GM19324 (cell line): ENCODE measurements at regions not wholly inside any gene's neighbourhood (a gene's known extent, or its start where the extent isn't known, plus 50 kb on each side); places are given as distances from the start of the nearest gene placed in this dataset.
"Not testable (repeated sequence)": the region's sequence is repeated elsewhere in the genome, so short reads cannot be mapped to it uniquely, and the experiment has no call there.

Experiments
- ATAC-seq: cut with Tn5 transposase; IDR thresholded peaks from one replicate; pipeline ENCODE4 v1.9.1; 2021; ENCODE audit warnings: mild to moderate bottlenecking, moderate library complexity; ENCODE audit not compliant: unreplicated experiment, low FRiP score

- ATAC-seq = no peak
Measured at GRCh38 chr4:189600718-189601435, 339.8 kb upstream of the FRG1 start.

GRCh38 chr4:189602827-189603226, 337.8 kb upstream of the FRG1 start:
- not testable (repeated sequence) for ATAC-seq

GRCh38 chr4:189610571-189610970, 330.1 kb upstream of the FRG1 start:
- ATAC-seq = not testable (repeated sequence)

- ATAC-seq = no peak
Measured at GRCh38 chr4:189613207-189613606, 327.5 kb upstream of the FRG1 start.

- no peak for ATAC-seq
Measured at GRCh38 chr4:189615217-189615663, 325.4 kb upstream of the FRG1 start.

GRCh38 chr4:189617741-189618140, 322.9 kb upstream of the FRG1 start:
- not testable (repeated sequence) for ATAC-seq

GRCh38 chr4:189619441-189620250, 321.0 kb upstream of the FRG1 start:
- not testable (repeated sequence) for ATAC-seq

GRCh38 chr4:189622574-189622973, 318.1 kb upstream of the FRG1 start:
- not testable (repeated sequence) for ATAC-seq

GRCh38 chr4:189627041-189627440, 313.6 kb upstream of the FRG1 start:
- not testable (repeated sequence) for ATAC-seq

GRCh38 chr4:189629733-189630132, 310.9 kb upstream of the FRG1 start:
- ATAC-seq = not testable (repeated sequence)

GRCh38 chr4:189630913-189631567, 309.6 kb upstream of the FRG1 start:
- ATAC-seq = not testable (repeated sequence)

GRCh38 chr4:189631568-189631916, 309.1 kb upstream of the FRG1 start:
- ATAC-seq = not testable (repeated sequence)

GRCh38 chr4:189650436-189650835, 290.2 kb upstream of the FRG1 start:
- ATAC-seq = not testable (repeated sequence)

GRCh38 chr4:189653130-189653653, 287.5 kb upstream of the FRG1 start:
- ATAC-seq = not testable (repeated sequence)

- ATAC-seq = not testable (repeated sequence)
Measured at GRCh38 chr4:189653983-189654382, 286.7 kb upstream of the FRG1 start.

- not testable (repeated sequence) for ATAC-seq
Measured at GRCh38 chr4:189654396-189654795, 286.3 kb upstream of the FRG1 start.

GRCh38 chr4:189655817-189656216, 284.9 kb upstream of the FRG1 start:
- ATAC-seq = not testable (repeated sequence)

- no peak for ATAC-seq
Measured at GRCh38 chr4:189656641-189657040, 284.0 kb upstream of the FRG1 start.

GRCh38 chr4:189658259-189658658, 282.4 kb upstream of the FRG1 start:
- not testable (repeated sequence) for ATAC-seq

GRCh38 chr4:189658831-189659230, 281.8 kb upstream of the FRG1 start:
- not testable (repeated sequence) for ATAC-seq

- no peak for ATAC-seq
Measured at GRCh38 chr4:189659287-189659686, 281.4 kb upstream of the FRG1 start.
